ENCODE measurements at regions not wholly inside any gene's neighbourhood (a gene's known extent, or its start where the extent isn't known, plus 50 kb on each side); places are given as distances from the start of the nearest gene placed in this dataset.

- DNase-seq, result no peak
Measured at GRCh38 chr14:56902385-56902784, 92.1 kb upstream of the OTX2 start.

- no peak for DNase-seq
Measured at GRCh38 chr14:56900726-56901125, 90.4 kb upstream of the OTX2 start.

DNA sequence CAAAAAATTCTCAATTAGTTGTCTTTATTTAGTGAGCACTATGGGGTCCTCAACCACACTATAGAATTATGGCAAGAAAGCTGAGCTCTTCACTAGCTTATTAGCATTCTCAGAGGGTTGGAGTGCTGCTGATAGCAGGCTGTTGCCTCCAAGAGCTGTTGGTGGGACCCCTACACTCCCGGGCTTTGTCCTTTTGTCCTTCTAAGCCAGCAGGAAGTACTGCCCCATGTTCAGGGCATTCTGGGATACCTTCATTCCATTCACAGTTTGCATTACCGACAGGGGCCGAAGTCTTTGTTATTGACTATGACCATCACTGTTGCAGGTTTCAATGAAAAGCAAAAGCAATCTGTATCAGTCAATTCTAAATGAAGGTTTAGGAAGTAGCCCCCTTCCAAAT lies 89.5 kb upstream of the OTX2 start:
- DNase-seq, result no peak

DNA sequence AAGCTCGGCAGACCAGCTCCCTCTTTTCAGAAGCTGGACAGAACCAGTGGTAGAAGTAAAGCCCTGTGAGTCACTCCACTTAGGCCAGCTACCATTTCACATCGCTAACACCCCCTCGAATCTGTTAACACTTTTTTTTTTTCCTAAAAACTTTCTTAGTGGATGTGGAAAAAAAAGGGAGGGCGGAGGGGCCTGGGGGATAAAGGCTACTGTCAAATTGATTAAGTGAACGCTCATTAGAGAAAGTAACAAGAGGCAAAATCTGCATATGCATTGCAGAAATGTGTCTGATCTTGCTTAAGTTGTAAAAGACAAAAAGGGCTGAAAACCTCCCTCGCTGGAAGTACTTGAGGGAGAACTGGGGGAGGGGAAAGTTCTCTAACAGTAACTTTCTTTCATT lies 86.6 kb upstream of the OTX2 start:
- DNase-seq, result no peak

GRCh38 chr14:56896231-56896630 lies 86.0 kb upstream of the OTX2 start:
- DNase-seq, result no peak

- DNase-seq, result no peak
Measured at GRCh38 chr14:56895154-56895553, 84.9 kb upstream of the OTX2 start.

- DNase-seq, result no peak
Measured at GRCh38 chr14:56894591-56894991, 84.3 kb upstream of the OTX2 start.

DNA sequence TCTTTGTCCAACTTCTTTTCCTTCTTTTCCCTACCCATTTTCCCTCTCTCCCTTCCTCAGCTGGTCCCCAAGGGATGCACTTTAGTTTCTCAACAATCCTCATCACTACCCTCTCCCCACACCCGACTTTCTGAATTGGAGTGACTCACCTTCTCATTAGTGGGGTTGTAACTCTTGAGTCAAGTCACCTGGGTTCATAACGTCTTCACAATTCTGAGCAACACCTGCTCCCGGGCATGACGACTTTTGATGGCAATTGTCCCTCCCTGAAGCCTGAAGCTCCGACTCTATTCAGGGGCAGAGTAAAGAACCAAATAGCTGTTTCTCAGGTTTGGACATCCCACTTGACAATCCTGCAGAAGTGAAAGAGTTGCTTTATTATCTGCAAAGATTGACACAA lies 82.7 kb upstream of the OTX2 start:
- peak; percentile 19 for DNase-seq

DNA sequence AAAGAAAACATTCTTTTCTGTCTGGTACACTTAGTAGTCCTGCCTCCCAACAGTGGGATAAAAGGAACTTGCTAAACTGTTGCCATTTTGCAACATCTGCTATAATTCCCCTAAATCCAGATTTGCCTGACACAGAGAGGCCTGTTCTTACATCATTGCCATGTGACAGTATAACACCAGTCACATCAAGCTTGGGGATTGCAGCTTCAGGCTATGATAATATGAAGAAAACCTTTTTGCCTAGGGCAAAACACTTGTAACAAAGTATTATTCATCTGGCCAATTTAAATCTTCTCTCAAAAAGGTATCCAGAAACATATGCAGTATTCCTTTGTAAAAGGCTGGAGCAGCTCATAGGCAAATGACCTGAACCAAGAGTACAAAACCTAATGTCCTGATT lies 80.9 kb upstream of the OTX2 start:
- DNase-seq, result no peak

- no peak for DNase-seq
Measured at GRCh38 chr14:56889705-56890104, 79.4 kb upstream of the OTX2 start.

DNA sequence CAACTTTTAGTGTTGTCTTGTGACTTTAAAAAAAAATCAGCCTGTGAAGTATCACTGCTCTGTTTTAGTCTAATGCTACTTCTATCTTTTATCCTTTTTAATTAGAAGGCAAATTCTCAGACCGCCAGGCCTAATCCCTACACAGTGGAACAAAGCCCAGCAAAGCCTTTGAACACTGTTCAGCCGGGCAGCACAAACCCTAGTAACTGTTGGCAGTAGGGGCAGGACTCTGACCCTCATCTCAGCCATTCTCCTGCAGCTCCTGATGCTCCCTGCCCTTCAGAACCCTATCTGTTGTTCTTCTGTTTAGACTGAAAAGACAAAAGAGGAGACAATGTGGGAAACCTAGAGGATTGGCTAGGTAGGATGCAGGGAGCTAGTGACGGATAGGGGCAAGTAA lies 78.0 kb upstream of the OTX2 start:
- no peak for DNase-seq

DNA sequence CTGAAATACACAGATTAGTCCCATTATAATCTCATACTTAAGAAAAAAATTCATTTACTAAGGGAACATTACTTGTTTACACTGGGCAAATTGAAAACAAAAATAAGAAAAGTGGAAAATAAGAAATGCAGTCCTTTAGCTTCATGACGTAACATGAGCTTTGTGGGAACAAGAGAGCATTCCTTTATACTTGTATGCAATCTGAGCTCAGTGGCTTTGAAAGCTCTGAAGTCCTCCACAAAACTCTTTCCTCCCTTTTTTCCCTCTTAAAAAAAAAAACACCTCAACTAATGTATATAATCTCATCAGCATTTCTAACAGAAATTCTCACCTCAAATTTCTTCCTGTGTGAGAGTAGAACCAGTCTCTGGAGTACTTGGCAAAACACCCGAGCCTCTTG lies 76.9 kb upstream of the OTX2 start:
- no peak for DNase-seq

- no peak for DNase-seq
Measured at GRCh38 chr14:56886471-56887062, 76.3 kb upstream of the OTX2 start.

DNA sequence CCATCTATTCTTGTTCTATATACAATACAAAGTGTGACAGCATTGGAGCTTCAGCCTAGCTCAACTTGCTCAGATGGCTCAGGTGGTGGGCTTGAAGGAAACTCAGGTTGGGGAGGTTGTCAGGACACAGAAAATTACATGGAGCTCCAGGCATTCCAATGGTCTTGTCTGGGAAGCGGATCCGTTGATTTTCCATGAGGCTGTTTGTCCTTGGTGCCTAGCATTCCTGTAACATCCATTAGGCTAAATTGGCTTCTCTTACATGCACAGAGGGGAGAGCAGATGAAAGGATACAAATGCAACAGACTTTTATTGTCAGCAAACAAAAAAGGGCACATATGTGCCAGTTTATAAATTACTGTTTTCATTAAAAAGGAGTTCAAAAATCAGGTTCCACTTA lies 75.5 kb upstream of the OTX2 start:
- DNase-seq, result no peak

DNA sequence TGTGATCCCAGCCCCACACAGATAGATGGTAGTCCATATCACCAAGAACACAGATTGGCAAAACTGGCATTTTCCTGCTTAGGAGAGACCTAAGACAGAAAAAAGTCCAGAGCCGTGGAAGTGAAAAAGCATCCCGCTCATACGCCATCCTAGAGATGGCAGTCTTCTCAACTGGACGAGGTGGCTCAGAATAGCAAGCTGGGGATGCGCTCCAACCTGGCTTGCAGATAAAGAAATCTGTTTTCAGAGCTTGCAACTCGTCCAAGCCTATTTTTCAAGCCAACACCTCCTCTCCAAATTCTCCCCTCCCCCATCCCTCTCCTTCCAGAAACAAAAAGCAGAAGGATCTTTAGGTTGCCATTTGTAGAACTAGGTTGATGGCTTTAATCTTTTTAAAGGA lies 74.3 kb upstream of the OTX2 start:
- DNase-seq, result no peak

DNA sequence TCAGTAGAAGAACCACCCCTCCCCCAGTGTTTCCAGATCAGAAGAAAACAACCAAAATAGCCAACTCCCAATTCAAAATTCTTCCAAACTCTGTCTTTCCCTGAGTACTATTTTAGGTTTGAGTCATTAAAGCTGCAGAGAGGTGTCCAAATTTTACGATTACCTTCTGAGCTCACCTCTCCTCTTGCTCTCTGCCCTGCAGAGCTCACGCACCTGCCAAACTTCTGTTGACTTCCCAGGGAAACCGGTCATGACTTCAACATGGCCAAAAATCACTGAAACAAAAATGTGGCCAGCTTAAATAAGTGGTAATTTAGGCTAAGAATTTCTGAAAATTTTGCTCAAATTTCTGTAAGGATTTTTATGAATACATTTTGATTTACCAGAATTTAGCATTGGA lies 70.9 kb upstream of the OTX2 start:
- DNase-seq, result no peak

DNA sequence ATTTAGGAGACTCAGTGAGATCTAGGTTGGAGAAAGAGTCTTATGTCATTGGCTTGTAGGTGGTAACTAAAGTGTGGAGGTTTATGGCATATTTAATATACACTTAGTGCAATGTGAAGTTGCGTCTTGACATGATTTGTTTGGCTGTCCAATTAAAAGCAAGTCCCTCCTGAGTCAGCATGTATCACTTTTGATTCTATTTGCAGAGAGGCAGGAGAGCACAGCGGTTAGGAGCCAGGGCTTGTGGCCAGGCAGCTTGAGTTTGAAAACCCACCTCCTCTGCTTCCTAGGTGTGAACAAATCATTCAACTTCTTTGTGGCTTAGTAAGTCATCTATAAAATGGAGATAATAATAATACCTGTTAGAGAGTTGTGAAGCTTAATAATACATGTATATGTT lies 68.5 kb upstream of the OTX2 start:
- no peak for DNase-seq

GRCh38 chr14:56875104-56875675 lies 64.9 kb upstream of the OTX2 start:
- DNase-seq, result no peak

DNA sequence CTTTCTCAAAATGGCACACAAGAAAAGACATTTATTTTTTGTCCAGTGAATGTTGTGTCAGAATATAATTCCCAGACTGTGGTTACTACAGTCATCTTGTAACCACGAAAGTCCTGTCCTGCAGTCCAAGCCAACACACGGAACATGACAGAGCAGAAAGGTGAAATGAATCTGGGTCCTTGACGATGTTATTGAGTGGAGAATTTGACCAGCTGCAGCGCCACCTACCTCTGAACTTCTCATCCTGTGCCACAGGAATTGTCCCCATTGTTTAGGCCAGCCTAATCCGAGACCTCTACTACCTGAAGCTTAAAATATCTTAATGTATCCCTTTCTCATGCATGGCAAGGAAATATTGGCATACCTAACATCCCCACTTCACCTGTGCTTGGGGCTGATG lies 64.1 kb upstream of the OTX2 start:
- DNase-seq, result no peak

DNA sequence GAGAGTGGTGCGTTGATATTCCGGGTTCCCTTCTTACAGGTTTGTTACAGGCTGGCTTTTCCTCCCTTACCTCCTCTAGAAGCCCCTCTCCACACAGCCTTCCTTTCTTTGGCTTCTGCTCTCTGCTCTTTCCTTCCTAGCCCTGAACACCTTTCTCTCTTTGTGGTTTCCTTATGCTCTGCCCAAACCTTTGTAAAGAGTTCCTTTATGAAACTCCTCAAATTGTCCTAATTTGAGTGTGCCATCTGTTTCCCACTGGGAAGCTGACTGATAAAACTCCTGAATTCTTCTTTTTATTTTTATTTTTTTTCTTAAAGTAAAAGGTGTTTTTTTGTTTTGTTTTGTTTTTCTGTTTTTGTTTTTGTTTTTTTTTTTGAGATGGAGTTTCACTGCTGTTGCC lies 60.1 kb upstream of the OTX2 start:
- no peak for DNase-seq

DNA sequence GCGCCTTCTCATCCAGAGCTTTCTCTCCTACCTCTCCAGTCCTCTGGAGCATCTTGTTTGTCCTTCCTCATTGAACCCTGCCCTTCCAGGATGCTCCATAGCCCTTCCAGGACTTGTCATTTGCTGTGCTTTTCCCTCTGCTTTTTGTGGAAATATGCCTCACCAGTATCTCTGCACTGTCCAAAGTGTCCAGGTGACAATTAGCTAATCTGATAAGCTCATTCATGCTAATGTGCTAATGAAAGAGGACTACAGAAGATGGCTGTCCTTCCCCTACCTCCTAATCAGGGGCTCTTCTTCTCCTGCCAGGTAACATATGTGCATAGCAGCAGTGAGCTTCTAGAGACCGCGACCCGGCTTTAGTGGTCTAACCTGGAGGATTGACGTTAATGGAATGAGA lies 58.4 kb upstream of the OTX2 start:
- no peak for DNase-seq

- DNase-seq, result no peak
Measured at GRCh38 chr14:56862836-56863235, 52.6 kb upstream of the OTX2 start.

DNA sequence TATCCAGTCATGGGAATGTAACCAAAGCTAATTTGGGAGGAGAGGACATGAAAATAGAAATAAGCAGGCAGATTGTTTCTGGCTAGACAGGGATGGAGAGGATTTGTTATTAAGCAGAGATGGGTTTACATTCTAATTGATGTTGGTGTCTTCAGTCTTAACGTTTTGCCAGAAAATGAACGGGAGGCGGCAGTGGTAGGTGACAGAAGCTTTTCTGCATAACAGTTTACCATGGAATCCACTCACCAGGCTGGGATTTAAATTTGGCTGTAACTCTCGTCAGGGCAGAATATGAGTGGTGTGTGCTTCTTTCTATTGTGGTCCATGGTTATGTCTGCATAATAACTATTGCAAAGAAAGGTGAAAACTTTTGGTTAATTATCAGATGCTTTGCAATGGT lies 50.2 kb upstream of the OTX2 start:
- DNase-seq, result no peak
